Caco-2 (cell line): ENCODE measurements at regions not wholly inside any gene's neighbourhood (a gene's known extent, or its start where the extent isn't known, plus 50 kb on each side); places are given as distances from the start of the nearest gene placed in this dataset.

Experiments
- BruUV-seq: library from RNA; stranded (reverse); fragments of 400-500 nt; replicated peaks from 2 replicates; lab custom pipeline; 2021; lab: Mats Ljungman, UMichigan
- CTCF ChIA-PET: fragments of 300-600 bp; sonication (Branson Sonifier 250); formaldehyde crosslinking; loops from one replicate; lab custom pipeline; 2022; ENCODE audit warnings: antibody characterized with exemption; lab: Charles Lee
- POLR2A ChIA-PET: fragments of 300-600 bp; sonication (Branson Sonifier 250); formaldehyde crosslinking; loops from one replicate; lab custom pipeline; 2022; ENCODE audit warnings: antibody characterized with exemption; lab: Charles Lee
- DNase-seq, 2 experiments: peaks; one replicate each; pipeline versions ENCODE4 v3.0.0 to v3.0.0-alpha.2; 2020 to 2022
- H3K27me3 ChIP-seq: replicated peaks from 2 replicates; pipeline ENCODE4 v1.6.0; 2011; ENCODE audit warnings: low read length; ENCODE audit not compliant: control insufficient read depth, insufficient read depth
- H3K36me3 ChIP-seq: 2 replicates; pipeline ENCODE4 v1.5.1; 2011; ENCODE audit warnings: low read length; ENCODE audit not compliant: control insufficient read depth, insufficient read depth
- H3K4me1 ChIP-seq: fragments of 250-450 bp; sonication (Bioruptor Pico); 2 replicates; pipeline ENCODE4 v1.5.1; 2020; ENCODE audit warnings: mild to moderate bottlenecking
- H3K4me3 ChIP-seq: 2 replicates; pipeline ENCODE4 v1.5.1; 2011; ENCODE audit warnings: low read depth, mild to moderate bottlenecking, control low read depth, low read length
- H3K9me3 ChIP-seq: fragments of 250-450 bp; sonication (Bioruptor Pico); 2 replicates; pipeline ENCODE4 v1.5.1; 2020; ENCODE audit warnings: mild to moderate bottlenecking, moderate library complexity
- H3K27ac Mint-ChIP-seq: one replicate; pipeline ENCODE4 v1.8.0; 2022; ENCODE audit warnings: mixed read lengths; ENCODE audit not compliant: unreplicated experiment
- H3K27me3 Mint-ChIP-seq: one replicate; pipeline ENCODE4 v1.8.0; 2022; ENCODE audit warnings: mixed read lengths; ENCODE audit not compliant: insufficient read depth, unreplicated experiment
- H3K36me3 Mint-ChIP-seq: one replicate; pipeline ENCODE4 v1.8.0; 2022; ENCODE audit warnings: mild to moderate bottlenecking, mixed read lengths; ENCODE audit not compliant: insufficient read depth, unreplicated experiment
- H3K4me1 Mint-ChIP-seq: one replicate; pipeline ENCODE4 v1.8.0; 2022; ENCODE audit warnings: low read depth, mixed read lengths; ENCODE audit not compliant: unreplicated experiment
- H3K4me3 Mint-ChIP-seq: one replicate; pipeline ENCODE4 v1.8.0; 2022; ENCODE audit warnings: mild to moderate bottlenecking, moderate library complexity, mixed read lengths; ENCODE audit not compliant: unreplicated experiment
- H3K9me3 Mint-ChIP-seq: one replicate; pipeline ENCODE4 v1.8.0; 2022; ENCODE audit warnings: mixed read lengths; ENCODE audit not compliant: unreplicated experiment
- intact Hi-C: fragments of 100-400 bp; cut with micrococcal nuclease; formaldehyde crosslinking; loops from one replicate; pipeline ENCODE4 v1.10.0; 2022; ENCODE audit not compliant: unreplicated experiment
- TF ChIP-seq, protein P1 (sequence below), 2 experiments: fragments of 200-600 bp in 1 of 2; IDR thresholded peaks; 1 replicate in 1 of 2; 2 replicates in 1 of 2; pipeline versions ENCODE4 v1.5.1 to v1.8.0; 2011 to 2022; ENCODE audit warnings: antibody characterized with exemption in 1 of 2, control low read depth in 1 of 2, inconsistent platforms in 1 of 2, low read depth in 1 of 2, low read length in 1 of 2, mild to moderate bottlenecking in 1 of 2, moderate library complexity in 1 of 2; ENCODE audit not compliant: insufficient read depth in 1 of 2, severe bottlenecking in 1 of 2, unreplicated experiment in 1 of 2

DNA sequence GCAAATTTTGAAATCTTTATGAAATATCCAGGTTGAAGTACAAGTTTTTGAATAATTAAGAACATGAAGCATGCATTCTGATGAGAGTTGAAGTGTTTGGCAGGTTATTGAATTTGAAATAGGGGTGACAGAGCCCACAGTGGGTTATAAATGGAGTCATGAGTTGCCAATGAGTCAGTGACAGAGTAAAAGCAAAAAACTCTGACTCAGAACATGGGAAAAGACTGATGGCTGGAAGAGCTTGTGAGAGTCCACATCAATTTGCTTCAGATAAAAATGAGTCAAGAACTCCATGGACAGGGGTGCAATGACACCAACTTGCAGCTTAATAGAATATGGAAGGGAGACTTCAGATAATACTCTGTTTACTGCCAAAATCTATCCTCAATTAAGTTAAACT, 105.3 kb downstream of the SLC6A15 start:
- CTCF ChIA-PET = no interaction called here
- Histone ChIP-seq H3K36me3 (no peaks in the 10 kb centered on the region), H3K27me3 (no peaks in the 10 kb centered on the region), H3K4me1 (no peaks in the 10 kb centered on the region), H3K9me3 (no peaks in the 10 kb centered on the region), H3K4me3 (no peak overlapping the region)
- no peaks in the 10 kb centered on the region for H3K36me3 Mint-ChIP-seq
- no peak for DNase-seq
- H3K4me3 Mint-ChIP-seq = no peak overlapping the region
- H3K4me1 Mint-ChIP-seq = no peaks in the 10 kb centered on the region
- intact Hi-C loops = no loop called here
- no peaks in the 10 kb centered on the region for H3K9me3 Mint-ChIP-seq
- TF ChIP-seq, protein P1, sequence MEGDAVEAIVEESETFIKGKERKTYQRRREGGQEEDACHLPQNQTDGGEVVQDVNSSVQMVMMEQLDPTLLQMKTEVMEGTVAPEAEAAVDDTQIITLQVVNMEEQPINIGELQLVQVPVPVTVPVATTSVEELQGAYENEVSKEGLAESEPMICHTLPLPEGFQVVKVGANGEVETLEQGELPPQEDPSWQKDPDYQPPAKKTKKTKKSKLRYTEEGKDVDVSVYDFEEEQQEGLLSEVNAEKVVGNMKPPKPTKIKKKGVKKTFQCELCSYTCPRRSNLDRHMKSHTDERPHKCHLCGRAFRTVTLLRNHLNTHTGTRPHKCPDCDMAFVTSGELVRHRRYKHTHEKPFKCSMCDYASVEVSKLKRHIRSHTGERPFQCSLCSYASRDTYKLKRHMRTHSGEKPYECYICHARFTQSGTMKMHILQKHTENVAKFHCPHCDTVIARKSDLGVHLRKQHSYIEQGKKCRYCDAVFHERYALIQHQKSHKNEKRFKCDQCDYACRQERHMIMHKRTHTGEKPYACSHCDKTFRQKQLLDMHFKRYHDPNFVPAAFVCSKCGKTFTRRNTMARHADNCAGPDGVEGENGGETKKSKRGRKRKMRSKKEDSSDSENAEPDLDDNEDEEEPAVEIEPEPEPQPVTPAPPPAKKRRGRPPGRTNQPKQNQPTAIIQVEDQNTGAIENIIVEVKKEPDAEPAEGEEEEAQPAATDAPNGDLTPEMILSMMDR (IDR thresholded peaks at IDR 0.05; ENCODE audit: insufficient read depth in 1 of 2, low read depth in 1 of 2, low read length in 1 of 2, severe bottlenecking in 1 of 2, unreplicated experiment in 1 of 2) = no peak
- no TSS peak for BruUV-seq
- POLR2A ChIA-PET = no interaction called here
- no peaks in the 10 kb centered on the region for H3K27me3 Mint-ChIP-seq
- no peak overlapping the region for H3K27ac Mint-ChIP-seq

DNA sequence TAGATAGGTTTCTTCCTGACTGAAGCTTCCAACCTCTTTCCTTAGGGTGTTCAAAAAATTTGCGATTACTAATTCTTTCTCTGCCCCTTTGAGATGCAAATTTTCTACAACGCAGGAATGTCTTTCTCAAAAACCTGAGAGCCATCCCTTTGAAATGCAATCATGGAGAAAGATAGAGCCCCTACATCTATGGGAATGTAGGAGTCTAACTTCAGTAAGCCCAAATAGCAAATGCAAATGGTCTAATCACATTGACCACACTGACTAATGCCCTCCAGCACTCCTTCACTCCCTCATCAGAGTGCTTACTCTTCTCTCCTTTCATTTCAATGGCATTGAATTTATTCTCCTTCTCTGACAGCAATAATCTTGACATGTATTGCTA, 107.1 kb downstream of the SLC6A15 start:
- no peaks in the 10 kb centered on the region for H3K4me1 Mint-ChIP-seq
- H3K27ac Mint-ChIP-seq = no peak overlapping the region
- no peaks in the 10 kb centered on the region for H3K27me3 Mint-ChIP-seq
- no peaks in the 10 kb centered on the region for H3K9me3 ChIP-seq
- TF ChIP-seq, protein P1 (IDR thresholded peaks at IDR 0.05; ENCODE audit: insufficient read depth in 1 of 2, low read depth in 1 of 2, low read length in 1 of 2, severe bottlenecking in 1 of 2, unreplicated experiment in 1 of 2) = no peak
- DNase-seq = no peak
- POLR2A ChIA-PET = no interaction called here
- no peaks in the 10 kb centered on the region for H3K27me3 ChIP-seq
- H3K4me3 ChIP-seq = no peak overlapping the region
- H3K36me3 ChIP-seq = no peaks in the 10 kb centered on the region
- H3K4me3 Mint-ChIP-seq = no peak overlapping the region
- CTCF ChIA-PET = no interaction called here
- H3K9me3 Mint-ChIP-seq = no peaks in the 10 kb centered on the region
- no TSS peak for BruUV-seq
- no peaks in the 10 kb centered on the region for H3K36me3 Mint-ChIP-seq
- no peaks in the 10 kb centered on the region for H3K4me1 ChIP-seq
- intact Hi-C loops = no loop called here

DNA sequence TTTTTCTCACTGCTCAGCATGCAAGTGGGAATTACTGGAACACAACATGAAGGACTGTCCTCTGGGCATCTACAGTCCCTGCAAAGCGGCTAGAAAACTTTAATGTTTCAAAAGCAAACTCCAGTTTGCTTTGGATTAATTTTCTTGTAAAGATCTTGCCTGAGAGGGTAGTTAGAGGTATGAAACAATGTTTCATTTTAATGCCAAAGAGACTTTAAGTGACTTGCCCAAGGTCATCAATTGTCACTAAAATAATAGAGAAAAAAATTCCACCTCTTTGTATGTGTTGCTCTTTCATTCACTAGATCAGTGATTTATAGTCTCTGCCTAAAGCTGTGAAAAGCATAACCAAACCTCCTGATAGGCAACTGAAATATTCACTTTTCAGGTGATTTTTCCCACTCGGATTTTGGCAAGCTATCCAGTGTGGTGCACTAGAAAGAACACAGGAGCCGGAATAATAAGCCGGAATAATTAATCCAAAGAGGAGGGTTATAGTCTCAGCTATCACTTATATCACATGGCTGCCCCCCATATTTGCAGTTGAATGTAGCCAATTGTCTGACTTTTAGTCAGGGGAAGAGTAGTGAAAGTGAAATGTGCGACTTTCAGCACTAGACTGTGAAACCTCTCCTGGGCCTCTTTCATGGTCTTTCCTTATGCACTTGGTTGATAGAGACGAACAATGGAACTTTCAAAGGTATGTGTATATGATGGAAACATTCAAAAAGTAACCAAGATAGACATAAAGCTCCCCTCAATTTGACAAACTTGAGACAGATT, 107.7 kb downstream of the SLC6A15 start:
- Histone ChIP-seq H3K4me3 (no peak overlapping the region), H3K27me3 (no peaks in the 10 kb centered on the region), H3K9me3 (no peaks in the 10 kb centered on the region), H3K36me3 (no peaks in the 10 kb centered on the region), H3K4me1 (no peaks in the 10 kb centered on the region)
- POLR2A ChIA-PET = no interaction called here
- Mint-ChIP-seq H3K9me3 (no peaks in the 10 kb centered on the region), H3K4me3 (no peak overlapping the region), H3K36me3 (no peaks in the 10 kb centered on the region), H3K4me1 (no peaks in the 10 kb centered on the region), H3K27ac (no peak overlapping the region), H3K27me3 (no peaks in the 10 kb centered on the region)
- TF ChIP-seq, protein P1 (IDR thresholded peaks at IDR 0.05; ENCODE audit: insufficient read depth in 1 of 2, low read depth in 1 of 2, low read length in 1 of 2, severe bottlenecking in 1 of 2, unreplicated experiment in 1 of 2) = no peak
- no peak for DNase-seq
- CTCF ChIA-PET = no interaction called here
- intact Hi-C loops = no loop called here
- BruUV-seq = no TSS peak
